Keratinocyte (primary cell): ENCODE measurements at regions not wholly inside any gene's neighbourhood (a gene's known extent, or its start where the extent isn't known, plus 50 kb on each side); places are given as distances from the start of the nearest gene placed in this dataset.

ENCODE experiments used
- DNase-seq: peaks from one replicate; pipeline ENCODE4 v3.0.0-alpha.2; 2011; ENCODE audit warnings: low read depth, missing footprints, low spot score
- FAIRE-seq: peaks from 2 replicates; lab custom pipeline; 2011; peaks lifted over from hg19 to GRCh38; lab: Jason Lieb, UNC
- H2AFZ ChIP-seq: 2 replicates; pipeline ENCODE4 v1.6.0; 2012; ENCODE audit warnings: low read length, control low read depth, inconsistent platforms; ENCODE audit not compliant: control insufficient read depth
- H3K27ac ChIP-seq: 2 replicates; pipeline ENCODE4 v1.5.1; 2011; ENCODE audit warnings: low read length; ENCODE audit not compliant: control insufficient read depth, insufficient read depth
- H3K27me3 ChIP-seq: 3 replicates; pipeline ENCODE4 v1.6.0; 2011; ENCODE audit warnings: low read length; ENCODE audit not compliant: control insufficient read depth, insufficient read depth; ENCODE audit errors: extremely low read depth
- H3K36me3 ChIP-seq, 2 experiments: 2 replicates in 1 of 2; 3 replicates in 1 of 2; pipeline ENCODE4 v1.5.1; 2011; ENCODE audit warnings: low read length in 2 of 2, mild to moderate bottlenecking in 1 of 2; ENCODE audit not compliant: control insufficient read depth in 2 of 2, insufficient read depth in 2 of 2; ENCODE audit errors: extremely low read depth in 1 of 2
- H3K4me1 ChIP-seq: 3 replicates; pipeline ENCODE4 v1.5.1; 2011; ENCODE audit warnings: low read length; ENCODE audit not compliant: control insufficient read depth, insufficient read depth; ENCODE audit errors: extremely low read depth
- H3K4me2 ChIP-seq: 3 replicates; pipeline ENCODE4 v1.6.0; 2011; ENCODE audit warnings: low read depth, low read length; ENCODE audit not compliant: control insufficient read depth, insufficient read depth; ENCODE audit errors: extremely low read depth
- H3K4me3 ChIP-seq, 3 experiments: fragments of 200-600 bp in 1 of 3; sonication (generic) in 1 of 3; 2 replicates in 2 of 3; 3 replicates in 1 of 3; pipeline ENCODE4 v1.5.1; 2011 to 2016; ENCODE audit warnings: low read length in 3 of 3, mild to moderate bottlenecking in 3 of 3, control low read depth in 2 of 3, inconsistent platforms in 1 of 3, low read depth in 1 of 3, mixed read lengths in 1 of 3, mixed run types in 1 of 3, moderate library complexity in 1 of 3; ENCODE audit not compliant: control insufficient read depth in 2 of 3, insufficient read depth in 2 of 3; ENCODE audit errors: extremely low read depth in 1 of 3
- H3K79me2 ChIP-seq: 2 replicates; pipeline ENCODE4 v1.6.0; 2012; ENCODE audit warnings: low read length; ENCODE audit not compliant: control insufficient read depth, insufficient read depth
- H3K9ac ChIP-seq: 3 replicates; pipeline ENCODE4 v1.6.0; 2011; ENCODE audit warnings: low read length; ENCODE audit not compliant: control insufficient read depth, insufficient read depth; ENCODE audit errors: extremely low read depth
- H3K9me1 ChIP-seq: 3 replicates; pipeline ENCODE4 v1.6.0; 2011; ENCODE audit warnings: low read length; ENCODE audit not compliant: control insufficient read depth, insufficient read depth; ENCODE audit errors: extremely low read depth
- H3K9me3 ChIP-seq: 2 replicates; pipeline ENCODE4 v1.5.1; 2012; ENCODE audit warnings: low read depth, low read length; ENCODE audit not compliant: control insufficient read depth
- H4K20me1 ChIP-seq: 3 replicates; pipeline ENCODE4 v1.6.0; 2011; ENCODE audit warnings: low read length; ENCODE audit not compliant: control insufficient read depth, insufficient read depth; ENCODE audit errors: extremely low read depth
- CTCF ChIP-seq, 3 experiments: IDR thresholded peaks in 1 of 3; conservative IDR thresholded peaks in 1 of 3; optimal IDR thresholded peaks in 1 of 3; 2 replicates in 2 of 3; 3 replicates in 1 of 3; pipeline versions ENCODE3 to v1.5.1; 2011; ENCODE audit warnings: low read length in 3 of 3, mild to moderate bottlenecking in 3 of 3, moderate library complexity in 2 of 3, control low read depth in 1 of 3, inconsistent platforms in 1 of 3; ENCODE audit not compliant: insufficient read depth in 2 of 3; ENCODE audit errors: extremely low read depth in 1 of 3
- EZH2 ChIP-seq: IDR thresholded peaks from one replicate; pipeline ENCODE4 v1.6.1; 2012; ENCODE audit warnings: inconsistent platforms, mild to moderate bottlenecking, low read length, moderate library complexity
- dilution Hi-C: fragments of 300-500 bp; cut with MboI; formaldehyde crosslinking; loops from one replicate; pipeline ENCODE4 v1.7.0; 2020; ENCODE audit warnings: low sequenced_read_pairs; ENCODE audit not compliant: extremely low pct_ligation_motif_present
- small RNA-seq, 3 experiments: library from RNA; depleted of rRNA; stranded (forward); fragments of <200 nt; gene quantifications; one replicate each; pipeline ENCODE3, GENCODE V24; 2012; ENCODE audit warnings: low read depth in 3 of 3, low replicate concordance in 1 of 3; ENCODE audit not compliant: insufficient read length in 3 of 3

GRCh38 chr4:61143461-61143860 lies 56.7 kb upstream of the ADGRL3 start:
- Histone ChIP-seq H3K27ac (no peak overlapping the region), H3K9me1 (no peaks in the 10 kb centered on the region), H3K27me3 (no peaks in the 10 kb centered on the region), H3K4me2 (no peak overlapping the region), H4K20me1 (no peaks in the 10 kb centered on the region), H2AFZ (no peak overlapping the region), H3K79me2 (no peaks in the 10 kb centered on the region), H3K9ac (no peak overlapping the region), H3K36me3 (no peaks in the 10 kb centered on the region), H3K4me3 (no peak overlapping the region), H3K9me3 (no peaks in the 10 kb centered on the region), H3K4me1 (no peaks in the 10 kb centered on the region)
- dilution Hi-C loops, result no loop called here
- DNase-seq (no peak), FAIRE-seq (no peak)
- TF ChIP-seq EZH2, result no peak
- TF ChIP-seq CTCF (optimal IDR thresholded peaks at IDR 0.05 in 1 of 3, IDR thresholded peaks at IDR 0.05 in 1 of 3, conservative IDR thresholded peaks at IDR 0.05 in 1 of 3; ENCODE audit: extremely low read depth in 1 of 3, insufficient read depth in 2 of 3, low read length in 3 of 3), result no peak

GRCh38 chr4:61149278-61149677 lies 50.8 kb upstream of the ADGRL3 start:
- Histone ChIP-seq H3K9ac (no peak overlapping the region), H3K79me2 (no peaks in the 10 kb centered on the region), H3K27ac (no peak overlapping the region), H3K9me1 (no peaks in the 10 kb centered on the region), H3K4me1 (no peaks in the 10 kb centered on the region), H3K27me3 (no peaks in the 10 kb centered on the region), H4K20me1 (no peaks in the 10 kb centered on the region), H3K4me3 (no peak overlapping the region), H3K9me3 (no peaks in the 10 kb centered on the region), H3K4me2 (no peak overlapping the region), H3K36me3 (no peaks in the 10 kb centered on the region), H2AFZ (no peak overlapping the region)
- TF ChIP-seq CTCF (optimal IDR thresholded peaks at IDR 0.05 in 1 of 3, IDR thresholded peaks at IDR 0.05 in 1 of 3, conservative IDR thresholded peaks at IDR 0.05 in 1 of 3; ENCODE audit: extremely low read depth in 1 of 3, insufficient read depth in 2 of 3, low read length in 3 of 3) (no peak), EZH2 (no peak)
- DNase-seq (no peak), FAIRE-seq (no peak)
- dilution Hi-C loops, result no loop called here

Small RNA genes in the stretch of these regions (small RNA-seq; reads per million reads assigned to genes)
- gene MIR548AG1 (0 reads per million in 3 experiments), gene RF00019 (0 reads per million in 3 experiments), gene RNU6-1325P (0 reads per million in 3 experiments)
